GM23248 (cell line): ENCODE measurements at regions not wholly inside any gene's neighbourhood (a gene's known extent, or its start where the extent isn't known, plus 50 kb on each side); places are given as distances from the start of the nearest gene placed in this dataset.

ENCODE experiments used
- DNase-seq: peaks from one replicate; pipeline ENCODE4 v3.0.0-alpha.2; 2015
- H2AFZ ChIP-seq: fragments of 200-600 bp; sonication (generic); 2 replicates; pipeline ENCODE4 v1.6.1; 2016; ENCODE audit warnings: antibody characterized with exemption
- H3F3A ChIP-seq: fragments of 200-600 bp; sonication (generic); 2 replicates; pipeline ENCODE4 v1.6.1; 2016; ENCODE audit warnings: mild to moderate bottlenecking, antibody characterized with exemption, mixed run types; ENCODE audit not compliant: insufficient read depth
- H3K27ac ChIP-seq: fragments of 200-600 bp; sonication (generic); 2 replicates; pipeline ENCODE4 v1.5.1; 2016; ENCODE audit warnings: mild to moderate bottlenecking
- H3K27me3 ChIP-seq: fragments of 200-600 bp; sonication (generic); replicated peaks from 2 replicates; pipeline ENCODE4 v1.6.1; 2016; ENCODE audit warnings: mild to moderate bottlenecking; ENCODE audit not compliant: insufficient read depth
- H3K36me3 ChIP-seq: fragments of 200-600 bp; sonication (generic); 2 replicates; pipeline ENCODE4 v1.6.1; 2016; ENCODE audit warnings: low read depth, mild to moderate bottlenecking
- H3K4me1 ChIP-seq: fragments of 200-600 bp; sonication (generic); 2 replicates; pipeline ENCODE4 v1.6.1; 2016; ENCODE audit warnings: mild to moderate bottlenecking; ENCODE audit not compliant: insufficient read depth
- H3K4me2 ChIP-seq: fragments of 200-600 bp; sonication (generic); one replicate; pipeline ENCODE4 v1.6.1; 2016; ENCODE audit warnings: mild to moderate bottlenecking; ENCODE audit not compliant: unreplicated experiment
- H3K4me3 ChIP-seq: fragments of 200-600 bp; sonication (generic); 2 replicates; pipeline ENCODE4 v1.5.1; 2016; ENCODE audit warnings: mild to moderate bottlenecking
- H3K79me2 ChIP-seq: fragments of 200-600 bp; sonication (generic); 2 replicates; pipeline ENCODE4 v1.6.1; 2016; ENCODE audit warnings: mild to moderate bottlenecking; ENCODE audit not compliant: insufficient read depth
- H3K9ac ChIP-seq: fragments of 200-600 bp; sonication (generic); 2 replicates; pipeline ENCODE4 v1.6.1; 2016; ENCODE audit warnings: mild to moderate bottlenecking
- H3K9me2 ChIP-seq: fragments of 200-600 bp; sonication (generic); 2 replicates; pipeline ENCODE4 v1.6.1; 2016; ENCODE audit warnings: mixed run types, mild to moderate bottlenecking, moderate library complexity; ENCODE audit not compliant: insufficient read depth
- H3K9me3 ChIP-seq: fragments of 200-600 bp; sonication (generic); one replicate; pipeline ENCODE4 v1.6.1; 2017; ENCODE audit warnings: low read depth
- H4K20me1 ChIP-seq: fragments of 200-600 bp; sonication (generic); 2 replicates; pipeline ENCODE4 v1.6.0; 2016; ENCODE audit not compliant: insufficient read depth
- EZH2 ChIP-seq: fragments of 200-600 bp; sonication (generic); IDR thresholded peaks from 2 replicates; pipeline ENCODE4 v1.6.1; 2018; ENCODE audit warnings: antibody characterized with exemption, mild to moderate bottlenecking; ENCODE audit not compliant: insufficient read depth, poor library complexity, severe bottlenecking
- EZH2phosphoT487 ChIP-seq: fragments of 200-600 bp; sonication (generic); IDR thresholded peaks from 2 replicates; pipeline ENCODE4 v1.6.1; 2018; ENCODE audit warnings: antibody characterized with exemption, moderate library complexity, mild to moderate bottlenecking, low read depth; ENCODE audit not compliant: insufficient read depth
- WGBS, 2 experiments: methylation state at CpG; one replicate each; pipeline ENCODE4 v1.1.6; 2015 to 2017; ENCODE audit warnings: low lambda C conversion rate in 2 of 2, low coverage in 1 of 2; ENCODE audit errors: missing lambda C conversion rate in 2 of 2; 5-methylcytosine and 5-hydroxymethylcytosine counted together
- in situ Hi-C: fragments of 300-500 bp; cut with MboI; formaldehyde crosslinking; loops from 2 replicates; pipeline ENCODE4 v1.15.0; 2020

GRCh38 chr4:124873361-124874171 lies 161.0 kb upstream of the ANKRD50 start:
- WGBS, 2 experiments = 71 to 77% methylated on average over 2 of the region's 2 CpGs
- H3K79me2 ChIP-seq = no peaks in the 10 kb centered on the region

GRCh38 chr4:124872659-124873058 lies 160.1 kb upstream of the ANKRD50 start:
- no peaks in the 10 kb centered on the region for H3K9me2 ChIP-seq
- no peak for DNase-seq
- H2AFZ ChIP-seq = no peak overlapping the region
- WGBS, 2 experiments = 84 to 85% methylated on average over 2 of the region's 2 CpGs
- TF ChIP-seq EZH2phosphoT487 (no peak), EZH2 (no peak)
- no peaks in the 10 kb centered on the region for H3K36me3 ChIP-seq
- H3K27ac ChIP-seq = no peak overlapping the region
- H3F3A ChIP-seq = no peaks in the 10 kb centered on the region
- no peak overlapping the region for H3K4me2 ChIP-seq
- in situ Hi-C loops = no loop called here
- H3K9me3 ChIP-seq = no peaks in the 10 kb centered on the region
- no peak overlapping the region for H3K9ac ChIP-seq
- H3K4me3 ChIP-seq = no peak overlapping the region
- no peaks in the 10 kb centered on the region for H3K79me2 ChIP-seq
- no peaks in the 10 kb centered on the region for H3K4me1 ChIP-seq
- no peaks in the 10 kb centered on the region for H3K27me3 ChIP-seq
- H4K20me1 ChIP-seq = no peaks in the 10 kb centered on the region

More at GRCh38 chr4:124873361-124874171, 161.0 kb upstream of the ANKRD50 start:
- DNase-seq = no peak
- TF ChIP-seq EZH2 = no peak
- TF ChIP-seq EZH2phosphoT487 = no peak
- Histone ChIP-seq H3K4me3 (no peak overlapping the region), H3K9me2 (no peaks in the 10 kb centered on the region), H3K4me2 (no peak overlapping the region), H3F3A (no peaks in the 10 kb centered on the region), H3K9ac (no peak overlapping the region), H4K20me1 (no peaks in the 10 kb centered on the region), H3K27me3 (no peaks in the 10 kb centered on the region), H2AFZ (no peak overlapping the region), H3K4me1 (no peaks in the 10 kb centered on the region), H3K36me3 (no peaks in the 10 kb centered on the region), H3K9me3 (no peaks in the 10 kb centered on the region), H3K27ac (no peak overlapping the region)
- in situ Hi-C loops = no loop called here

GRCh38 chr4:124869961-124870495 lies 157.5 kb upstream of the ANKRD50 start:
- no peaks in the 10 kb centered on the region for H3K36me3 ChIP-seq
- in situ Hi-C loops = no loop called here
- no peaks in the 10 kb centered on the region for H3K9me3 ChIP-seq
- no peak for TF ChIP-seq EZH2phosphoT487
- no peak for TF ChIP-seq EZH2
- H3K27ac ChIP-seq = no peak overlapping the region
- H3K9ac ChIP-seq = no peak overlapping the region
- no peak overlapping the region for H3K4me3 ChIP-seq
- no peaks in the 10 kb centered on the region for H3K4me1 ChIP-seq
- H3F3A ChIP-seq = no peaks in the 10 kb centered on the region
- no peaks in the 10 kb centered on the region for H3K9me2 ChIP-seq
- no peaks in the 10 kb centered on the region for H4K20me1 ChIP-seq
- H3K27me3 ChIP-seq = no peaks in the 10 kb centered on the region
- H2AFZ ChIP-seq = peak overlapping the region; percentile 15; the same call in 1 of the 2 replicates
- no peaks in the 10 kb centered on the region for H3K79me2 ChIP-seq
- H3K4me2 ChIP-seq = no peak overlapping the region
- 39 to 42% methylated on average over 6 of the region's 6 CpGs for WGBS, 2 experiments
- no peak for DNase-seq

GRCh38 chr4:124868495-124868894 lies 156.0 kb upstream of the ANKRD50 start:
- H3K9ac ChIP-seq = no peak overlapping the region
- H4K20me1 ChIP-seq = no peaks in the 10 kb centered on the region
- 59 to 68% methylated on average over 2 of the region's 2 CpGs for WGBS, 2 experiments
- H3F3A ChIP-seq = no peaks in the 10 kb centered on the region
- no peaks in the 10 kb centered on the region for H3K9me2 ChIP-seq
- no peak overlapping the region for H3K4me2 ChIP-seq
- no peak for DNase-seq
- H3K4me3 ChIP-seq = no peak overlapping the region
- no peak overlapping the region for H3K27ac ChIP-seq
- H3K79me2 ChIP-seq = no peaks in the 10 kb centered on the region
- H3K36me3 ChIP-seq = no peaks in the 10 kb centered on the region
- no peak for TF ChIP-seq EZH2phosphoT487
- TF ChIP-seq EZH2 = no peak
- no peaks in the 10 kb centered on the region for H3K9me3 ChIP-seq
- no peaks in the 10 kb centered on the region for H3K27me3 ChIP-seq
- no peaks in the 10 kb centered on the region for H3K4me1 ChIP-seq
- no peak overlapping the region for H2AFZ ChIP-seq
- in situ Hi-C loops = no loop called here
